HEK293 (cell line): ENCODE measurements at regions not wholly inside any gene's neighbourhood (a gene's known extent, or its start where the extent isn't known, plus 50 kb on each side); places are given as distances from the start of the nearest gene placed in this dataset.

Experiments
- CTCF ChIA-PET: fragments of 350-600 bp; formaldehyde crosslinking; extraction: SDS; loops from one replicate; lab custom pipeline; 2021; ENCODE audit warnings: antibody characterized with exemption; lab: Yijun Ruan, JAX
- POLR2A ChIA-PET: fragments of 300-600 bp; formaldehyde crosslinking; extraction: SDS; loops from one replicate; lab custom pipeline; 2020; ENCODE audit warnings: antibody characterized with exemption, inconsistent platforms; lab: Yijun Ruan, JAX
- H3K27ac ChIP-seq: fragments of 200-500 bp; sonication (Bioruptor generic); 2 replicates; pipeline ENCODE4 v1.5.1; 2014; ENCODE audit warnings: low read depth, low read length, control low read depth, inconsistent platforms; ENCODE audit errors: extremely low read depth
- H3K36me3 ChIP-seq, 2 experiments: fragments of 200-500 bp in 1 of 2; sonication (Bioruptor generic) in 1 of 2; 1 replicate in 1 of 2; 2 replicates in 1 of 2; pipeline ENCODE4 v1.5.1; 2014 to 2017; ENCODE audit warnings: inconsistent platforms in 2 of 2, low read length in 2 of 2; ENCODE audit not compliant: control insufficient read depth in 2 of 2, insufficient read depth in 1 of 2
- H3K4me1 ChIP-seq: fragments of 200-500 bp; sonication (Bioruptor generic); 2 replicates; pipeline ENCODE4 v1.5.1; 2014; ENCODE audit warnings: mild to moderate bottlenecking, low read length, inconsistent platforms; ENCODE audit not compliant: control insufficient read depth, insufficient read depth
- H3K4me3 ChIP-seq: 2 replicates; pipeline ENCODE4 v1.5.1; 2011; ENCODE audit warnings: low read depth, mild to moderate bottlenecking, control low read depth, low read length, moderate library complexity
- H3K9me3 ChIP-seq: fragments of 200-500 bp; sonication (Bioruptor generic); 2 replicates; pipeline ENCODE4 v1.5.1; 2014; ENCODE audit warnings: low read depth, low read length, inconsistent platforms; ENCODE audit not compliant: control insufficient read depth, insufficient read depth
- IKZF3 ChIP-seq: fragments of 450-650 bp; IDR thresholded peaks from 2 replicates; pipeline ENCODE4 v1.5.0; 2018; ENCODE audit warnings: missing biosample characterization, mild to moderate bottlenecking, missing genetic modification characterization, moderate library complexity
- MEIS1 ChIP-seq: sonication (generic); formaldehyde crosslinking; IDR thresholded peaks from 2 replicates; pipeline ENCODE4 v1.8.1; 2022; ENCODE audit warnings: missing genetic modification reagents, mild to moderate bottlenecking, borderline replicate concordance
- OSR2 ChIP-seq: fragments of 450-650 bp; formaldehyde crosslinking; IDR thresholded peaks from 2 replicates; pipeline ENCODE4 v1.5.1; 2016; ENCODE audit warnings: missing biosample characterization, missing genetic modification characterization
- SP3 ChIP-seq: fragments of 450-650 bp; formaldehyde crosslinking; IDR thresholded peaks from 2 replicates; pipeline ENCODE4 v1.5.1; 2016; ENCODE audit warnings: missing biosample characterization, missing genetic modification characterization
- YY2 ChIP-seq: fragments of 450-650 bp; formaldehyde crosslinking; IDR thresholded peaks from 2 replicates; pipeline ENCODE4 v1.5.1; 2016; ENCODE audit warnings: missing biosample characterization, missing genetic modification characterization
- ZBTB49 ChIP-seq: fragments of 450-650 bp; formaldehyde crosslinking; IDR thresholded peaks from 2 replicates; pipeline ENCODE4 v1.5.1; 2016; ENCODE audit warnings: missing biosample characterization, missing genetic modification characterization, low read depth
- ZFP41 ChIP-seq: fragments of 450-650 bp; formaldehyde crosslinking; IDR thresholded peaks from 2 replicates; pipeline ENCODE4 v1.5.1; 2016; ENCODE audit warnings: missing biosample characterization, missing genetic modification characterization, borderline replicate concordance
- ZFP69B ChIP-seq: fragments of 450-650 bp; formaldehyde crosslinking; IDR thresholded peaks from 2 replicates; pipeline ENCODE4 v1.5.1; 2016; ENCODE audit warnings: missing biosample characterization, missing genetic modification characterization
- ZNF112 ChIP-seq: fragments of 450-650 bp; formaldehyde crosslinking; IDR thresholded peaks from 2 replicates; pipeline ENCODE4 v1.5.0; 2017; ENCODE audit warnings: missing biosample characterization, missing genetic modification characterization
- ZNF140 ChIP-seq: fragments of 450-650 bp; formaldehyde crosslinking; IDR thresholded peaks from 2 replicates; pipeline ENCODE4 v1.5.1; 2016; ENCODE audit warnings: missing biosample characterization, missing genetic modification characterization
- ZNF148 ChIP-seq: fragments of 450-650 bp; formaldehyde crosslinking; IDR thresholded peaks from 2 replicates; pipeline ENCODE4 v1.5.0; 2017; ENCODE audit warnings: missing biosample characterization, missing genetic modification characterization, borderline replicate concordance
- ZNF202 ChIP-seq: fragments of 450-650 bp; formaldehyde crosslinking; IDR thresholded peaks from 2 replicates; pipeline ENCODE4 v1.5.1; 2016; ENCODE audit warnings: missing biosample characterization, missing genetic modification characterization, borderline replicate concordance
- ZNF211 ChIP-seq: fragments of 450-650 bp; formaldehyde crosslinking; IDR thresholded peaks from 2 replicates; pipeline ENCODE4 v1.5.1; 2016; ENCODE audit warnings: low read depth, missing biosample characterization, missing genetic modification characterization
- ZNF221 ChIP-seq: fragments of 450-650 bp; formaldehyde crosslinking; IDR thresholded peaks from 2 replicates; pipeline ENCODE4 v1.5.1; 2017; ENCODE audit warnings: missing biosample characterization, missing genetic modification characterization, borderline replicate concordance
- ZNF26 ChIP-seq: fragments of 450-650 bp; formaldehyde crosslinking; IDR thresholded peaks from 2 replicates; pipeline ENCODE4 v1.5.1; 2016; ENCODE audit warnings: missing biosample characterization, missing genetic modification characterization
- ZNF324 ChIP-seq: fragments of 450-650 bp; formaldehyde crosslinking; IDR thresholded peaks from 2 replicates; pipeline ENCODE4 v1.5.1; 2016; ENCODE audit warnings: missing biosample characterization, missing genetic modification characterization
- ZNF362 ChIP-seq: fragments of 450-650 bp; formaldehyde crosslinking; IDR thresholded peaks from 2 replicates; pipeline ENCODE4 v1.5.1; 2016; ENCODE audit warnings: missing biosample characterization, missing genetic modification characterization
- ZNF501 ChIP-seq: fragments of 450-650 bp; formaldehyde crosslinking; IDR thresholded peaks from 2 replicates; pipeline ENCODE4 v1.5.1; 2016; ENCODE audit warnings: missing biosample characterization, missing genetic modification characterization
- ZNF658 ChIP-seq: fragments of 450-650 bp; formaldehyde crosslinking; IDR thresholded peaks from 2 replicates; pipeline ENCODE4; 2016; ENCODE audit warnings: missing biosample characterization, missing genetic modification characterization
- ZNF677 ChIP-seq: fragments of 450-650 bp; IDR thresholded peaks from 2 replicates; pipeline ENCODE4 v1.5.0; 2018; ENCODE audit warnings: missing biosample characterization, mild to moderate bottlenecking, missing genetic modification characterization, moderate library complexity
- ZNF704 ChIP-seq: fragments of 450-650 bp; formaldehyde crosslinking; IDR thresholded peaks from 2 replicates; pipeline ENCODE4 v1.5.1; 2016; ENCODE audit warnings: missing biosample characterization, missing genetic modification characterization
- ZNF768 ChIP-seq: fragments of 450-650 bp; formaldehyde crosslinking; IDR thresholded peaks from 2 replicates; pipeline ENCODE4 v1.5.1; 2018; ENCODE audit warnings: missing biosample characterization, mild to moderate bottlenecking, missing genetic modification characterization
- ZNF776 ChIP-seq: fragments of 450-650 bp; formaldehyde crosslinking; IDR thresholded peaks from 2 replicates; pipeline ENCODE4 v1.5.0; 2017; ENCODE audit warnings: missing biosample characterization, missing genetic modification characterization, borderline replicate concordance
- ZNF777 ChIP-seq: fragments of 450-650 bp; formaldehyde crosslinking; IDR thresholded peaks from 2 replicates; pipeline ENCODE4 v1.5.1; 2017; ENCODE audit warnings: missing biosample characterization, missing genetic modification characterization, borderline replicate concordance
- ZNF791 ChIP-seq: fragments of 450-650 bp; formaldehyde crosslinking; IDR thresholded peaks from 2 replicates; pipeline ENCODE4 v1.5.1; 2016; ENCODE audit warnings: missing biosample characterization, missing genetic modification characterization

- TF ChIP-seq ZNF658 (tag by site-specific recombination): no peak
- no peak for TF ChIP-seq ZNF221
- no peak for TF ChIP-seq ZNF202 (tag by site-specific recombination)
- no peak for TF ChIP-seq ZNF791 (tag by site-specific recombination)
- no peak for TF ChIP-seq ZNF26 (tag by site-specific recombination)
- TF ChIP-seq MEIS1 (CRISPR knock-in tag): no peak
- no peak for TF ChIP-seq ZFP41 (tag by site-specific recombination)
- no peak for TF ChIP-seq ZNF148
- no peak for TF ChIP-seq ZNF777 (tag by site-specific recombination)
- TF ChIP-seq SP3 (tag by site-specific recombination): no peak
- TF ChIP-seq ZNF677 (tag by site-specific recombination): no peak
- TF ChIP-seq ZNF140 (tag by site-specific recombination): no peak
- TF ChIP-seq ZNF211: no peak
- TF ChIP-seq ZNF362 (tag by site-specific recombination): no peak
- TF ChIP-seq ZBTB49: no peak
- no peak for TF ChIP-seq IKZF3 (tag by site-specific recombination)
- H3K27ac ChIP-seq: no peak overlapping the region
- CTCF ChIA-PET: no interaction called here
- H3K4me3 ChIP-seq: no peak overlapping the region
- POLR2A ChIA-PET: no interaction called here
- H3K9me3 ChIP-seq: no peaks in the 10 kb centered on the region
- no peaks in the 10 kb centered on the region for H3K4me1 ChIP-seq
- no peaks in the 10 kb centered on the region for H3K36me3 ChIP-seq
These were observed 60.6 kb upstream of the KDM7A start for GRCh38 chr7:140237390-140237789.

- H3K27ac ChIP-seq: no peak overlapping the region
- no peaks in the 10 kb centered on the region for H3K9me3 ChIP-seq
- POLR2A ChIA-PET: no interaction called here
- CTCF ChIA-PET: no interaction called here
- H3K4me3 ChIP-seq: no peak overlapping the region
- H3K36me3 ChIP-seq: no peaks in the 10 kb centered on the region
- no peak for TF ChIP-seq ZNF768 (tag by site-specific recombination)
- no peak for TF ChIP-seq ZNF112 (tag by site-specific recombination)
- no peak for TF ChIP-seq ZNF704 (tag by site-specific recombination)
- TF ChIP-seq ZNF776: no peak
- no peak for TF ChIP-seq ZNF202 (tag by site-specific recombination)
- TF ChIP-seq ZNF324 (tag by site-specific recombination): no peak
- no peak for TF ChIP-seq ZNF501
- no peak for TF ChIP-seq OSR2
- TF ChIP-seq YY2 (tag by site-specific recombination): no peak
- TF ChIP-seq ZFP69B (tag by site-specific recombination): no peak
- H3K4me1 ChIP-seq: no peaks in the 10 kb centered on the region
These were observed 59.8 kb upstream of the KDM7A start for GRCh38 chr7:140236626-140237025.
